Loucy (cell line): ENCODE measurements at regions not wholly inside any gene's neighbourhood (a gene's known extent, or its start where the extent isn't known, plus 50 kb on each side); places are given as distances from the start of the nearest gene placed in this dataset.

Experiments used
- H2AFZ ChIP-seq: fragments of 200-600 bp; sonication (generic); 2 replicates; pipeline ENCODE4 v1.6.0; 2016; ENCODE audit warnings: antibody characterized with exemption, mild to moderate bottlenecking, low read length, moderate library complexity
- H3F3A ChIP-seq: fragments of 200-600 bp; 2 replicates; pipeline ENCODE4 v1.6.0; 2016; ENCODE audit warnings: antibody characterized with exemption, low read depth, mild to moderate bottlenecking
- H3K27me3 ChIP-seq: fragments of 200-600 bp; sonication (generic); 2 replicates; pipeline ENCODE4 v1.6.1; 2014; ENCODE audit warnings: low read length, mild to moderate bottlenecking; ENCODE audit not compliant: insufficient read depth, poor library complexity, severe bottlenecking
- H3K36me3 ChIP-seq: fragments of 200-600 bp; sonication (generic); 2 replicates; pipeline ENCODE4 v1.6.1; 2016; ENCODE audit warnings: low read length; ENCODE audit not compliant: insufficient read depth
- H3K4me1 ChIP-seq: fragments of 200-600 bp; sonication (generic); 2 replicates; pipeline ENCODE4 v1.5.1; 2014; ENCODE audit warnings: low read length, mild to moderate bottlenecking; ENCODE audit not compliant: insufficient read depth, poor library complexity, severe bottlenecking
- H3K4me2 ChIP-seq: fragments of 200-600 bp; sonication (generic); 2 replicates; pipeline ENCODE4 v1.6.0; 2014; ENCODE audit warnings: antibody characterized with exemption, low read length, low read depth, mild to moderate bottlenecking; ENCODE audit not compliant: poor library complexity, severe bottlenecking
- H3K4me3 ChIP-seq: fragments of 200-600 bp; sonication (generic); 2 replicates; pipeline ENCODE4 v1.5.1; 2014; ENCODE audit warnings: low read length, mild to moderate bottlenecking, mixed read lengths; ENCODE audit not compliant: poor library complexity, severe bottlenecking
- H3K79me2 ChIP-seq: fragments of 200-600 bp; sonication (generic); 2 replicates; pipeline ENCODE4 v1.6.1; 2014; ENCODE audit warnings: low read length; ENCODE audit not compliant: insufficient read depth
- H3K9ac ChIP-seq: fragments of 200-600 bp; sonication (generic); 2 replicates; pipeline ENCODE4 v1.6.0; 2014; ENCODE audit warnings: mild to moderate bottlenecking, low read depth, low read length, moderate library complexity; ENCODE audit not compliant: poor library complexity, severe bottlenecking
- H3K9me2 ChIP-seq: fragments of 200-600 bp; sonication (generic); replicated peaks from 2 replicates; pipeline ENCODE4 v1.6.1; 2016; ENCODE audit warnings: low read depth, low read length, mixed read lengths
- H3K9me3 ChIP-seq: fragments of 200-600 bp; sonication (generic); 2 replicates; pipeline ENCODE4 v1.6.1; 2014; ENCODE audit warnings: mild to moderate bottlenecking, antibody characterized with exemption, low read length, low read depth; ENCODE audit not compliant: insufficient read depth
- H4K20me1 ChIP-seq: fragments of 200-600 bp; sonication (generic); 2 replicates; pipeline ENCODE4 v1.6.0; 2014; ENCODE audit warnings: antibody characterized with exemption, low read length, mild to moderate bottlenecking; ENCODE audit not compliant: insufficient read depth, poor library complexity, severe bottlenecking
- CTCF ChIP-seq: fragments of 200-600 bp; sonication (generic); conservative IDR thresholded peaks from 2 replicates; pipeline ENCODE4 v1.5.1; 2014; ENCODE audit warnings: mild to moderate bottlenecking, antibody characterized with exemption, low read length
- EZH2phosphoT487 ChIP-seq: fragments of 200-600 bp; IDR thresholded peaks from 2 replicates; pipeline ENCODE4 v1.6.1; 2018; ENCODE audit warnings: antibody characterized with exemption, mild to moderate bottlenecking, moderate library complexity, borderline replicate concordance

GRCh38 chr3:21801631-21802030 is 50.6 kb upstream of the ZNF385D start:
- no peaks in the 10 kb centered on the region for H3K27me3 ChIP-seq
- TF ChIP-seq CTCF, result no peak
- TF ChIP-seq EZH2phosphoT487, result no peak
- 0 out of 2 replicates have a peak, but pooled peaks cover 4% of the 10 kb centered on the region for H3K9me3 ChIP-seq
- H3K9ac ChIP-seq, result no peak overlapping the region
- no peak overlapping the region for H3K4me2 ChIP-seq
- H3F3A ChIP-seq, result no peaks in the 10 kb centered on the region
- H3K4me3 ChIP-seq, result no peak overlapping the region
- H2AFZ ChIP-seq, result no peak overlapping the region
- H3K4me1 ChIP-seq, result no peaks in the 10 kb centered on the region
- no peaks in the 10 kb centered on the region for H4K20me1 ChIP-seq
- no peaks in the 10 kb centered on the region for H3K9me2 ChIP-seq
- no peaks in the 10 kb centered on the region for H3K36me3 ChIP-seq
- no peaks in the 10 kb centered on the region for H3K79me2 ChIP-seq

GRCh38 chr3:21803604-21804003 is 52.6 kb upstream of the ZNF385D start:
- Histone ChIP-seq H3K4me2 (no peak overlapping the region), H3K4me1 (no peaks in the 10 kb centered on the region), H3K9me2 (no peaks in the 10 kb centered on the region), H4K20me1 (no peaks in the 10 kb centered on the region), H3K9me3 (0 out of 2 replicates have a peak, but pooled peaks cover 4% of the 10 kb centered on the region), H3K79me2 (no peaks in the 10 kb centered on the region), H3F3A (no peaks in the 10 kb centered on the region), H3K9ac (no peak overlapping the region), H3K36me3 (no peaks in the 10 kb centered on the region), H3K4me3 (no peak overlapping the region), H2AFZ (no peak overlapping the region), H3K27me3 (no peaks in the 10 kb centered on the region)
- TF ChIP-seq CTCF, result no peak

GRCh38 chr3:21804330-21804729 is 53.3 kb upstream of the ZNF385D start:
- Histone ChIP-seq H3K4me1 (no peaks in the 10 kb centered on the region), H3K4me3 (no peak overlapping the region), H3K36me3 (no peaks in the 10 kb centered on the region), H3K27me3 (no peaks in the 10 kb centered on the region), H3K4me2 (no peak overlapping the region), H3F3A (no peaks in the 10 kb centered on the region), H2AFZ (no peak overlapping the region), H3K9me2 (no peaks in the 10 kb centered on the region), H3K79me2 (no peaks in the 10 kb centered on the region), H4K20me1 (no peaks in the 10 kb centered on the region), H3K9me3 (0 out of 2 replicates have a peak, but pooled peaks cover 4% of the 10 kb centered on the region), H3K9ac (no peak overlapping the region)
- TF ChIP-seq CTCF (no peak), EZH2phosphoT487 (no peak)
